RWPE2 (cell line): ENCODE measurements at regions not wholly inside any gene's neighbourhood (a gene's known extent, or its start where the extent isn't known, plus 50 kb on each side); places are given as distances from the start of the nearest gene placed in this dataset.

Source experiments
- ATAC-seq: fragments of 200-7000 bp; cut with Tn5 transposase; 3 replicates; pipeline ENCODE4 v1.9.1; 2021; ENCODE audit warnings: low read depth
- DNase-seq: peaks from one replicate; pipeline ENCODE4 v3.0.0-alpha.2; 2020; ENCODE audit warnings: low spot score
- H3K27ac ChIP-seq: fragments of 450-650 bp; 2 replicates; pipeline ENCODE4 v1.5.1; 2017; ENCODE audit warnings: mild to moderate bottlenecking; ENCODE audit not compliant: poor library complexity, severe bottlenecking
- H3K27me3 ChIP-seq: fragments of 250-450 bp; sonication (Bioruptor Pico); 2 replicates; pipeline ENCODE4 v1.5.1; 2021; ENCODE audit warnings: mild to moderate bottlenecking, moderate library complexity; ENCODE audit not compliant: insufficient read depth, poor library complexity, severe bottlenecking
- H3K36me3 ChIP-seq: fragments of 250-450 bp; sonication (Bioruptor Pico); 2 replicates; pipeline ENCODE4 v1.5.1; 2020; ENCODE audit warnings: low read depth, mild to moderate bottlenecking, moderate library complexity
- H3K4me1 ChIP-seq: fragments of 250-450 bp; sonication (Bioruptor Pico); 2 replicates; pipeline ENCODE4 v1.5.1; 2021; ENCODE audit warnings: mild to moderate bottlenecking, moderate library complexity; ENCODE audit not compliant: insufficient read depth, poor library complexity, severe bottlenecking
- H3K4me3 ChIP-seq: fragments of 250-450 bp; sonication (Bioruptor Pico); 2 replicates; pipeline ENCODE4 v1.5.1; 2021; ENCODE audit warnings: mild to moderate bottlenecking, moderate library complexity; ENCODE audit not compliant: severe bottlenecking
- H3K9me3 ChIP-seq: fragments of 250-450 bp; sonication (Bioruptor Pico); 2 replicates; pipeline ENCODE4 v1.5.1; 2021; ENCODE audit warnings: mild to moderate bottlenecking, moderate library complexity; ENCODE audit not compliant: severe bottlenecking
- TF ChIP-seq, protein P1 (sequence below): fragments of 450-650 bp; IDR thresholded peaks from one replicate; pipeline ENCODE4 v1.5.1; 2017; ENCODE audit warnings: mild to moderate bottlenecking, moderate library complexity; ENCODE audit not compliant: poor library complexity, severe bottlenecking

DNA sequence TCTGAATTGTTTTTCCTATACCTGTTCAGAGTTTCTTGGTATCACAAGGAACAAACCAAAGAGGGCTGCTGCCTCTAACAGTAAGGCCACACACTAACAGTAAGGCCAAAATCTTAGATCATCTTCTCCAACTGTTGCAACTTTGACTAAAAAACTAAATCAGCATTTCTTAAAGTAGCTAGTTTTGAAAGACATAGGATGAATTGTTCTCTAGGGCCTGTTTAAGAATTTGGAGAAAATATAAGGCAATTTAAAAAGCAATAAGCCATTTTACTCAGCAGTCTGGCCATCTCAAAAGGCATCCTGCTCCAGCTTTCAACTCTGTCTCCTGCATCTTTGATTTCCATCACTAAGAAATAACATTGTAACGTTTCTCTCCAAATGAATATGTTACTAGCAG, 105.0 kb upstream of the MON1B start:
- TF ChIP-seq, protein P1, sequence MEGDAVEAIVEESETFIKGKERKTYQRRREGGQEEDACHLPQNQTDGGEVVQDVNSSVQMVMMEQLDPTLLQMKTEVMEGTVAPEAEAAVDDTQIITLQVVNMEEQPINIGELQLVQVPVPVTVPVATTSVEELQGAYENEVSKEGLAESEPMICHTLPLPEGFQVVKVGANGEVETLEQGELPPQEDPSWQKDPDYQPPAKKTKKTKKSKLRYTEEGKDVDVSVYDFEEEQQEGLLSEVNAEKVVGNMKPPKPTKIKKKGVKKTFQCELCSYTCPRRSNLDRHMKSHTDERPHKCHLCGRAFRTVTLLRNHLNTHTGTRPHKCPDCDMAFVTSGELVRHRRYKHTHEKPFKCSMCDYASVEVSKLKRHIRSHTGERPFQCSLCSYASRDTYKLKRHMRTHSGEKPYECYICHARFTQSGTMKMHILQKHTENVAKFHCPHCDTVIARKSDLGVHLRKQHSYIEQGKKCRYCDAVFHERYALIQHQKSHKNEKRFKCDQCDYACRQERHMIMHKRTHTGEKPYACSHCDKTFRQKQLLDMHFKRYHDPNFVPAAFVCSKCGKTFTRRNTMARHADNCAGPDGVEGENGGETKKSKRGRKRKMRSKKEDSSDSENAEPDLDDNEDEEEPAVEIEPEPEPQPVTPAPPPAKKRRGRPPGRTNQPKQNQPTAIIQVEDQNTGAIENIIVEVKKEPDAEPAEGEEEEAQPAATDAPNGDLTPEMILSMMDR = no peak
- H3K4me1 ChIP-seq = no peaks in the 10 kb centered on the region
- ATAC-seq (no peak), DNase-seq (no peak)
- no peaks in the 10 kb centered on the region for H3K9me3 ChIP-seq
- no peak overlapping the region for H3K4me3 ChIP-seq
- no peaks in the 10 kb centered on the region for H3K36me3 ChIP-seq
- no peak overlapping the region for H3K27ac ChIP-seq
- H3K27me3 ChIP-seq = peaks cover 17% of the 10 kb centered on the region

DNA sequence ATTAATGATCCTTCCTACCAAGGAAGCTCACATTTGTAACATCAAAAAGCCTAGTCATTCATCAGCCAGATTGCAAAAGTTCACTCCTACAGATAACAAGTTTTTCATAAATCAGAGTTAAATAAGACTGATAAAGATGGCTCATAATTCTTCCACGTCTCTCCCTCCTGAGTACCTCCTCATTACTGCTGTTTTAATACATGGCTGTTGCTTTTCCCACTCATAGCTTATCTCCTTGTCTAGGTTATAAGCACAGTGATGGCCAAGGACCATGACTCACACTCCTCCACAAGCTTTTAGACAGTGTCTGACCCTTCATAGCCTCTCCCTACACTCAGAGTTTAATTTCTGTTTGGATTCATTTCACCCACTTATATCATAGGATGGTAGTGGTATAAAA, 100.9 kb upstream of the MON1B start:
- Histone ChIP-seq H3K27ac (no peak overlapping the region), H3K4me3 (no peak overlapping the region), H3K9me3 (no peaks in the 10 kb centered on the region), H3K27me3 (peaks cover 5% of the 10 kb centered on the region), H3K36me3 (no peaks in the 10 kb centered on the region), H3K4me1 (no peaks in the 10 kb centered on the region)
- ATAC-seq (0 out of 3 replicates have a peak, but pooled peaks have one; percentile 19), DNase-seq (no peak)
- TF ChIP-seq, protein P1 = no peak

DNA sequence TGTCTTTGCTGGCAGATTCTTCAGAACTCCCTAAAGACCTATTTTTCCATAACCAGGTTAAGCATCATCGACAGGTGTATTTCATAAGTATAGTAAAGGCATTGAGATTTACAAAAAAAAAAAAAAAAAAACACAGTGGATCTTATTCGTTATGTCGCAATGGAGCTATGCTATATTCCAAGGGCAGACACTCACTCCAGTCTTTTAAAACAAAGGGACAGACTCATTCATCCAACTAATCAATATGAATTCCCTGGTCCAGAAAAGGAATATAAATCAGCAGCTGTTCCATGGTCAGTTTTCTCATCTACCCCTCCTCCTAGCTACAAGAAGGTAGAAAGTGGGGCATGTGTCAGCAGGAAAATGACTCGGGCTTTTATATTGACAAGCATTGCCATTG, 97.7 kb upstream of the MON1B start:
- Histone ChIP-seq H3K9me3 (no peaks in the 10 kb centered on the region), H3K4me3 (no peak overlapping the region), H3K27me3 (no peaks in the 10 kb centered on the region), H3K27ac (no peak overlapping the region), H3K4me1 (no peaks in the 10 kb centered on the region), H3K36me3 (no peaks in the 10 kb centered on the region)
- no peak for DNase-seq
- no peak for ATAC-seq
- TF ChIP-seq, protein P1 = no peak

DNA sequence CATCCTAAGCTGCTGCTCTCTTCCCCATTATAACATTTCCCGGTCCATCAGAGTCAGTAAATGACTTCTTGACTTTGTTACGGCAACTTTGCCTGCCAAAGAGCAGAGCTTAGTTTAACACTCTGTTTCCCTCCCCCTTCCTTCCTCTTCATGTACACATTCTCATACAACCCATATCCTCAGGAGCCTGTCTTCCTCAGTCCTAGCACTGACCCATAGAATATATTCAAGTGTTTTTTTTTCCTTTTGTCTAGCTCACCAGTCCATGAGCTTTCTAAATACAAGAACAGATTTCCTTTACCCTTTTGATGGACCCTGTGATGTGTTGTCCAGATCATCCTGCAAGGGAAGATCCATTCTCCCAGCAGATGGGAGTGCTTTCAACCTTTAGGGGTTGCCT, 97.0 kb upstream of the MON1B start:
- Histone ChIP-seq H3K4me3 (no peak overlapping the region), H3K4me1 (no peaks in the 10 kb centered on the region), H3K9me3 (no peaks in the 10 kb centered on the region), H3K36me3 (no peaks in the 10 kb centered on the region), H3K27ac (no peak overlapping the region), H3K27me3 (no peaks in the 10 kb centered on the region)
- TF ChIP-seq, protein P1 = no peak
- no peak for ATAC-seq
- no peak for DNase-seq

DNA sequence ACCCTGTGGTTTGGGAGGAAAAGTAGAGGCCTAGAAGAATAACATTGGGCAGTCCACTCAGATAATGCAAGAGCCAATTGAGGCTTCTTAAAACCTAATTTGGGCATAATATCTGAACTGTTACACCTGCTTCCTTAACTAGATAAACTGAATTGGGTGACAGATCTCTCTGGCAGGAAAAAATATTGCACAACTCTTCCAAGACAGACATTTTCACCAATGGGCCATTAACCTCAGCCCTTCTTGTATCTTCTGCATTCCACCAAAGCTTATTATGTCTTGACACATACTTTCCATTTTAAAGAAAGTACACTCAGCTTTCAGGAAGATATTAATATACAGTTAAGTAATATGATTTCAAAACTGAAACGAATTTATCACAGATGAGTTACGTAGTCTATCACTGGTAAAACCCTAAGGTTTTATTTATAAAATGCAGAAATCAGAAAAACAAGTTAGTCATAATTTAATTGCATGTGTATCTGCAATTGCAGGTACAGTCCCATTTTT, 79.9 kb upstream of the MON1B start:
- TF ChIP-seq, protein P1 = no peak
- H3K27me3 ChIP-seq = peaks cover 3% of the 10 kb centered on the region
- no peaks in the 10 kb centered on the region for H3K36me3 ChIP-seq
- H3K27ac ChIP-seq = no peak overlapping the region
- H3K4me3 ChIP-seq = no peak overlapping the region
- H3K4me1 ChIP-seq = no peaks in the 10 kb centered on the region
- ATAC-seq (no peak), DNase-seq (no peak)
- H3K9me3 ChIP-seq = no peaks in the 10 kb centered on the region
